GM23338 (cell line): ENCODE measurements at regions not wholly inside any gene's neighbourhood (a gene's known extent, or its start where the extent isn't known, plus 50 kb on each side); places are given as distances from the start of the nearest gene placed in this dataset.

Experiments
- EZH2 ChIP-seq: fragments of 200-600 bp; sonication (generic); IDR thresholded peaks from one replicate; pipeline ENCODE4 v1.8.0; 2017; ENCODE audit warnings: antibody characterized with exemption, mild to moderate bottlenecking, low read depth; ENCODE audit not compliant: unreplicated experiment
- TF ChIP-seq, protein P1 (sequence below), 2 experiments: fragments of 200-600 bp in 1 of 2; sonication (generic) in 1 of 2; conservative IDR thresholded peaks; 2 replicates each; pipeline versions ENCODE4 v1.5.1 to v1.6.1; 2016 to 2017; ENCODE audit warnings: antibody characterized with exemption in 2 of 2, low read depth in 2 of 2, mild to moderate bottlenecking in 2 of 2, moderate library complexity in 1 of 2

DNA sequence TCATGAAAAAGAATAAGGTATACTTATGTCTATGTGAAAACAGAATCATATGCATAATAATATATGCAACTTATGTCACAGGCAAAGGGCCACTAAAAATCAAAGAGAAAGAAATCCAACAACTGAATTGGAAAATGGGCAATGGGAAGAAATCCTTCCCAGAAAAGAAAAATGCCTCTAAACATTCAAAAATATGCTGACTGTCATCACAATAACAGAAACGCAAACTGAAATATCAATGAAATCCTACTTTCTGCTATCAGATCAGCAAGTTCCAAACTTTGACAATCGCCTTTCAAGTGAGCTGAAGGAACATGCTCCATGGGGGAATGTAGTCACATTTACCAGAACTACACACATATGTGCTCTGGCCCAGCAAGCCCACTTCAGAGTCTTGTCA lies 99.4 kb upstream of the KLF13 start:
- TF ChIP-seq, protein P1, sequence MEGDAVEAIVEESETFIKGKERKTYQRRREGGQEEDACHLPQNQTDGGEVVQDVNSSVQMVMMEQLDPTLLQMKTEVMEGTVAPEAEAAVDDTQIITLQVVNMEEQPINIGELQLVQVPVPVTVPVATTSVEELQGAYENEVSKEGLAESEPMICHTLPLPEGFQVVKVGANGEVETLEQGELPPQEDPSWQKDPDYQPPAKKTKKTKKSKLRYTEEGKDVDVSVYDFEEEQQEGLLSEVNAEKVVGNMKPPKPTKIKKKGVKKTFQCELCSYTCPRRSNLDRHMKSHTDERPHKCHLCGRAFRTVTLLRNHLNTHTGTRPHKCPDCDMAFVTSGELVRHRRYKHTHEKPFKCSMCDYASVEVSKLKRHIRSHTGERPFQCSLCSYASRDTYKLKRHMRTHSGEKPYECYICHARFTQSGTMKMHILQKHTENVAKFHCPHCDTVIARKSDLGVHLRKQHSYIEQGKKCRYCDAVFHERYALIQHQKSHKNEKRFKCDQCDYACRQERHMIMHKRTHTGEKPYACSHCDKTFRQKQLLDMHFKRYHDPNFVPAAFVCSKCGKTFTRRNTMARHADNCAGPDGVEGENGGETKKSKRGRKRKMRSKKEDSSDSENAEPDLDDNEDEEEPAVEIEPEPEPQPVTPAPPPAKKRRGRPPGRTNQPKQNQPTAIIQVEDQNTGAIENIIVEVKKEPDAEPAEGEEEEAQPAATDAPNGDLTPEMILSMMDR (conservative IDR thresholded peaks at IDR 0.05; ENCODE audit: low read depth in 2 of 2): no peak
- TF ChIP-seq EZH2: no peak
